ENCODE measurements at regions not wholly inside any gene's neighbourhood (a gene's known extent, or its start where the extent isn't known, plus 50 kb on each side); places are given as distances from the start of the nearest gene placed in this dataset.

DNA sequence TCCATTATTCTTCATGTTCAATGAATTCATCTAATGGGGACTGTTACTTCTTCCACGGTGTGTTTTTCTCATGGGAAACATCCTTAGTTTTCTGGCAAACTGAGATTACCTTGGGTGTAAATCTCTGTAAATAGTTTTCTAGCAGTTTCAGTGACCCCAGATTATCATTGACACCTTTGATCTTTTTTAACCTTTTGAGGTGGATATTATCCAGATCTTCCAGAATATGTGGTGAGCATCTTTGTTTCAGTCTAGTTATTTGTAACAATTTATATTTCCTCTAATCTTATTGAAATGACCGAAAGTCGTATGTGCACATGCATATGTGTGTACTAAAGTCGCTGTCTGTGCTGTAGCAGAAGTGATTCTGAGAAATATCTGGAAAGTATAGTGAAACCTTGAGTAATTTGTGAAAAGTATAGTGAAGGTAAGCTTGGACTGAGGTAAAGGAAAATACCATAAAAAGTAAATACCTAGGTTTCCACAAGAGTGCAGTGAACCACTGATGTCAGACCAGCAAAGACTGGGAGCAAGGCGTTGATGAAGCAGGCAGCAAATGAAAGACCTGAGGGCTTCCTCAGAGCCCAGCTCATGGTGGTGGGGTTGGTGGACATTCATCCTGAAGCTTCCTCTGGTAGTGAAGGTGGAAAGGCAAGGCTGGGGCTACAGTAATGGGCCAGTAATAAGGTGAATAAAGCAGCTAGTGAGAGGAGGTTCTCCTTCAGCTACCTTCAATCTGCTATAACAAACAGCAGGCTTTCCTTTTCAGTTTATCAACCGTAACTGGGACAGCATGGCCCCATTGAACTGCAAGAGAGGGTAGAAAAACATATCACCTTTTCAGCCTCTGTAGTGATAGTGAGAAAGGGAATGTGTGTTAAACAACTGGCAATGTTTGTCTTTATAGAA, 480.2 kb upstream of the FBXO33 start:
- no peak overlapping the region for H3K4ac ChIP-seq (ENCODE audit: low read depth, low read length)
- no peak overlapping the region for H3K9ac ChIP-seq (ENCODE audit: low read length)
- H3K9me3 ChIP-seq (ENCODE audit: insufficient read depth, low read depth, low read length) = no peaks in the 10 kb centered on the region
- no peaks in the 10 kb centered on the region for H3K27me3 ChIP-seq (ENCODE audit: insufficient read depth, low read length)
- DNase-seq = no peak
- no peak overlapping the region for H2BK5ac ChIP-seq (ENCODE audit: low read depth, low read length, poor library complexity)
- H2AK5ac ChIP-seq (ENCODE audit: low read length) = peak overlapping the region; percentile 22
- H3K14ac ChIP-seq (ENCODE audit: low read length) = peak overlapping the region; percentile 57
- H4K91ac ChIP-seq (ENCODE audit: low read depth, low read length) = peak overlapping the region; percentile 74
- H3K79me2 ChIP-seq (ENCODE audit: control insufficient read depth, insufficient read depth, low read length, poor library complexity) = no peaks in the 10 kb centered on the region
- H3K4me1 ChIP-seq (ENCODE audit: control insufficient read depth in 1 of 2, insufficient read depth in 2 of 2, low read length in 2 of 2) = peaks cover 0 to 2% of the 10 kb centered on the region in 2 experiments
- no peak overlapping the region for H2AFZ ChIP-seq (ENCODE audit: insufficient read depth, low read length, poor library complexity)
- no CpG with 5 or more reads among the region's 6 CpGs for WGBS (ENCODE audit: extremely low coverage, insufficient coverage, insufficient read length)
- no peak overlapping the region for H4K12ac ChIP-seq (ENCODE audit: low read depth, low read length)
- H2BK12ac ChIP-seq (ENCODE audit: low read length) = peak overlapping the region; percentile 50
- H3K27ac ChIP-seq (ENCODE audit: low read depth, low read length) = no peak overlapping the region
- peak overlapping the region; percentile 33 for H3K18ac ChIP-seq (ENCODE audit: low read length)
- no peak overlapping the region for H3K23ac ChIP-seq (ENCODE audit: low read length)
- H3K4me3 ChIP-seq (ENCODE audit: low read depth, low read length) = no peak overlapping the region
- no peak overlapping the region for H2BK120ac ChIP-seq (ENCODE audit: insufficient read depth, low read length, poor library complexity)
- H3K4me2 ChIP-seq (ENCODE audit: low read length) = no peak overlapping the region
- H3K36me3 ChIP-seq (ENCODE audit: control insufficient read depth in 1 of 2, insufficient read depth in 2 of 2, low read length in 2 of 2) = no peaks in the 10 kb centered on the region
- peaks cover 4% of the 10 kb centered on the region for H3K79me1 ChIP-seq (ENCODE audit: low read length)
- H4K8ac ChIP-seq (ENCODE audit: low read depth, low read length) = peak overlapping the region; percentile 78

DNA sequence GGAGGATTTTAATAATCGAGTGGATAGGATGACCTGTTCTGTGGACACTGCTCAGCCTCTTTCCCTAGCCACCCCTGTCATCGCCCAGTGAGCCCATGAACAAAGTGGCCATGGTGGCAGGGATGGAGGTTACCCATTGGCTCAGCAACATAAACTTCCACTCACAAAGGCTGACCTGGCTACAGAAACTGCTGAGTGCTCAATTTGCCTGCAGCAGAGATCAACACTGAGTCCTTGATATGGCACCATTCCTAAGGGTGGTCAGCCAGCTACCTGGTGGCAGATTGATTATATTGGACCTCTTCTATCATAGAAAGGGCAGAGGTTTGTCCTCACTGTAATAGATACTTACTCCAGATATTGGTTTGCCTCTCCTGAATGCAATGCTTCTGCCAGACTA, 465.4 kb upstream of the FBXO33 start:
- Histone ChIP-seq H3K4me1 (ENCODE audit: control insufficient read depth in 1 of 2, insufficient read depth in 2 of 2, low read length in 2 of 2) (no peaks in the 10 kb centered on the region), H3K27ac (ENCODE audit: low read depth, low read length) (no peak overlapping the region), H2AFZ (ENCODE audit: insufficient read depth, low read length, poor library complexity) (no peak overlapping the region), H3K27me3 (ENCODE audit: insufficient read depth, low read length) (no peaks in the 10 kb centered on the region), H3K36me3 (ENCODE audit: control insufficient read depth in 1 of 2, insufficient read depth in 2 of 2, low read length in 2 of 2) (no peaks in the 10 kb centered on the region), H2AK5ac (ENCODE audit: low read length) (peak overlapping the region; percentile 7), H3K79me1 (ENCODE audit: low read length) (no peaks in the 10 kb centered on the region), H2BK12ac (ENCODE audit: low read length) (no peak overlapping the region), H2BK120ac (ENCODE audit: insufficient read depth, low read length, poor library complexity) (no peak overlapping the region), H4K8ac (ENCODE audit: low read depth, low read length) (no peak overlapping the region), H3K4me3 (ENCODE audit: low read depth, low read length) (no peak overlapping the region), H3K23ac (ENCODE audit: low read length) (no peak overlapping the region), H3K9me3 (ENCODE audit: insufficient read depth, low read depth, low read length) (no peaks in the 10 kb centered on the region), H3K4me2 (ENCODE audit: low read length) (no peak overlapping the region), H2BK5ac (ENCODE audit: low read depth, low read length, poor library complexity) (no peak overlapping the region), H3K9ac (ENCODE audit: low read length) (no peak overlapping the region), H4K91ac (ENCODE audit: low read depth, low read length) (no peak overlapping the region), H3K18ac (ENCODE audit: low read length) (no peak overlapping the region), H4K12ac (ENCODE audit: low read depth, low read length) (no peak overlapping the region), H3K79me2 (ENCODE audit: control insufficient read depth, insufficient read depth, low read length, poor library complexity) (no peaks in the 10 kb centered on the region), H3K4ac (ENCODE audit: low read depth, low read length) (no peak overlapping the region), H3K14ac (ENCODE audit: low read length) (no peak overlapping the region)
- WGBS (ENCODE audit: extremely low coverage, insufficient coverage, insufficient read length) = no CpG with 5 or more reads among the region's 2 CpGs
- no peak for DNase-seq

DNA sequence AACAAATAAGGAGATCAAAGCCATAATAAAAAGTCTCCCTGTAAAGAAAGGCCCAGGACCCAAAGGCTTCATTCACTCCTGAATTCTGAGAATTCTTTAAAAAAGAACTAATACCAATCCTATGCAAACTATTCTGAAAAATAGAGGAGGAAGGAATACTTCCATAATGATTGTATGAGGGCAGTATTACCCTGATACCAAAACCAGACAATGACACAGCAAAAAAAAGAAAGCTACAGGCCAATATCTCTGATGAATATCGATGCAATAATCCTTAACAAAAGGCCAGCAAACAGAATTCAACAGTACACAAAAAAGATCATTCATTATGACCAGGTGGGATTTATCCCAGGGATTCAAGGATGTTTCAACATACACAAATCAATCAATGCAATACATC, 457.8 kb upstream of the FBXO33 start:
- H2AK5ac ChIP-seq (ENCODE audit: low read length) = no peak overlapping the region
- H3K4me3 ChIP-seq (ENCODE audit: low read depth, low read length) = no peak overlapping the region
- no peak overlapping the region for H3K23ac ChIP-seq (ENCODE audit: low read length)
- H3K27ac ChIP-seq (ENCODE audit: low read depth, low read length) = no peak overlapping the region
- H3K79me1 ChIP-seq (ENCODE audit: low read length) = peaks cover 16% of the 10 kb centered on the region
- H3K4me2 ChIP-seq (ENCODE audit: low read length) = no peak overlapping the region
- H2AFZ ChIP-seq (ENCODE audit: insufficient read depth, low read length, poor library complexity) = no peak overlapping the region
- H3K9ac ChIP-seq (ENCODE audit: low read length) = no peak overlapping the region
- H3K14ac ChIP-seq (ENCODE audit: low read length) = no peak overlapping the region
- no peak overlapping the region for H4K8ac ChIP-seq (ENCODE audit: low read depth, low read length)
- H3K4me1 ChIP-seq (ENCODE audit: control insufficient read depth in 1 of 2, insufficient read depth in 2 of 2, low read length in 2 of 2) = peaks cover 2 to 4% of the 10 kb centered on the region in 2 experiments
- H4K91ac ChIP-seq (ENCODE audit: low read depth, low read length) = no peak overlapping the region
- no peak overlapping the region for H3K4ac ChIP-seq (ENCODE audit: low read depth, low read length)
- H4K12ac ChIP-seq (ENCODE audit: low read depth, low read length) = no peak overlapping the region
- H3K18ac ChIP-seq (ENCODE audit: low read length) = no peak overlapping the region
- peak in 1 of 2 donors; percentile 75 for DNase-seq
- H2BK12ac ChIP-seq (ENCODE audit: low read length) = no peak overlapping the region
- H3K9me3 ChIP-seq (ENCODE audit: insufficient read depth, low read depth, low read length) = peaks cover 1% of the 10 kb centered on the region
- no peak overlapping the region for H2BK120ac ChIP-seq (ENCODE audit: insufficient read depth, low read length, poor library complexity)
- H3K27me3 ChIP-seq (ENCODE audit: insufficient read depth, low read length) = no peaks in the 10 kb centered on the region
- H2BK5ac ChIP-seq (ENCODE audit: low read depth, low read length, poor library complexity) = no peak overlapping the region
- no peaks in the 10 kb centered on the region for H3K79me2 ChIP-seq (ENCODE audit: control insufficient read depth, insufficient read depth, low read length, poor library complexity)
- no CpG with 5 or more reads among the region's 1 CpG for WGBS (ENCODE audit: extremely low coverage, insufficient coverage, insufficient read length)
- no peaks in the 10 kb centered on the region for H3K36me3 ChIP-seq (ENCODE audit: control insufficient read depth in 1 of 2, insufficient read depth in 2 of 2, low read length in 2 of 2)

DNA sequence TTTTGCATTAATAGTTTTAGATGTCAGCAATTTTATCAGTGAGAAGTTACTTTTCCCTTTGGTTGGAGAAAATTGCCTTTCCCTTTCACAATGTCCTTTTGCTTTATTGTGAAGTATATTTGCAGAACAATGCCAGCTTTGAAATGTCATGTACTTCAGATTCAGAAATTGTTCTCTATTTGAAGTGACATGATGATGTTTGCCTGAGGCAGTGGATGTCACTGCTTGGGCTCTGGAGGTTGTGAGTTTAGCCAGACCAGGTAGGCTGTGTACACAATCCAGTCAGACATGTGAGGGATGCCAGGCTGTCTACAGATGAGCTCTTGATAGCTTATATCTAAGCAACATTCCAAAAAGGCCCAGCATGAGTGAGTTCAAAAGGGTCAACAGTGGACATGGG, 451.9 kb upstream of the FBXO33 start:
- H2AFZ ChIP-seq (ENCODE audit: insufficient read depth, low read length, poor library complexity) = no peak overlapping the region
- H3K9me3 ChIP-seq (ENCODE audit: insufficient read depth, low read depth, low read length) = peaks cover 1% of the 10 kb centered on the region
- H2BK12ac ChIP-seq (ENCODE audit: low read length) = no peak overlapping the region
- H3K23ac ChIP-seq (ENCODE audit: low read length) = no peak overlapping the region
- no peak overlapping the region for H4K8ac ChIP-seq (ENCODE audit: low read depth, low read length)
- no peaks in the 10 kb centered on the region for H3K36me3 ChIP-seq (ENCODE audit: control insufficient read depth in 1 of 2, insufficient read depth in 2 of 2, low read length in 2 of 2)
- H3K4me2 ChIP-seq (ENCODE audit: low read length) = peak overlapping the region; percentile 37
- peak overlapping the region; percentile 81 for H2BK120ac ChIP-seq (ENCODE audit: insufficient read depth, low read length, poor library complexity)
- no peak overlapping the region for H3K9ac ChIP-seq (ENCODE audit: low read length)
- H3K79me2 ChIP-seq (ENCODE audit: control insufficient read depth, insufficient read depth, low read length, poor library complexity) = peaks cover 2% of the 10 kb centered on the region
- no peak overlapping the region for H2AK5ac ChIP-seq (ENCODE audit: low read length)
- H3K4me1 ChIP-seq (ENCODE audit: control insufficient read depth in 1 of 2, insufficient read depth in 2 of 2, low read length in 2 of 2) = peaks cover 7 to 13% of the 10 kb centered on the region in 2 experiments
- DNase-seq = peak in 1 of 2 donors; percentile 31
- H3K27ac ChIP-seq (ENCODE audit: low read depth, low read length) = peak overlapping the region; percentile 83
- peak overlapping the region; percentile 89 for H2BK5ac ChIP-seq (ENCODE audit: low read depth, low read length, poor library complexity)
- H3K4me3 ChIP-seq (ENCODE audit: low read depth, low read length) = no peak overlapping the region
- no peak overlapping the region for H3K18ac ChIP-seq (ENCODE audit: low read length)
- no peaks in the 10 kb centered on the region for H3K27me3 ChIP-seq (ENCODE audit: insufficient read depth, low read length)
- H3K14ac ChIP-seq (ENCODE audit: low read length) = peak overlapping the region; percentile 31
- peak overlapping the region; percentile 81 for H4K91ac ChIP-seq (ENCODE audit: low read depth, low read length)
- H3K79me1 ChIP-seq (ENCODE audit: low read length) = peaks cover 29% of the 10 kb centered on the region
- H3K4ac ChIP-seq (ENCODE audit: low read depth, low read length) = no peak overlapping the region
- no peak overlapping the region for H4K12ac ChIP-seq (ENCODE audit: low read depth, low read length)

Data from trophoblast cell (in vitro differentiated cells and primary cell).